ENCODE measurements at regions not wholly inside any gene's neighbourhood (a gene's known extent, or its start where the extent isn't known, plus 50 kb on each side); places are given as distances from the start of the nearest gene placed in this dataset.

DNA sequence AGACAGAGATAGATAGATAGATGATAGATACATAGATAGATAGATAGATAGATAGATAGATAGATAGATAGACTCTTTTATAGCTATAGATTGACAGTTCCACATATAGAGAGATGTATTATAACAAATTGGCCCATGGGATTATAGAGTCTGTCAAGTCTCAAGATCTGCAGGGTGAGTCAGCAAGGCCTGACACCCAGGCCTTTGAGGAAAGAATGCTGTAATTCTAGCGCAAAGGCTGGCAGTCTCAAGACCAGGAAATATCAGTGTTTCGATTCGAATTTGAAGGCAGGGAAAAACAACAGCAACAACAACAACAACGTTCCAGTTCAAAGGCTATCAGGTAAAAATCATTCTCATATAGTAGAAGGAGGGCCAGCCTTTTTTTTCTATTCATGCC, 339.2 kb upstream of the CDH9 start (continued):
- TF ChIP-seq RXRA (IDR thresholded peaks at IDR 0.05; ENCODE audit: insufficient read depth, low read depth, low read length): no peak

GRCh38 chr5:27353970-27354369, 315.6 kb upstream of the CDH9 start:
- H3K23ac ChIP-seq (ENCODE audit: insufficient read length): no peak overlapping the region
- H3K4me2 ChIP-seq (ENCODE audit: insufficient read depth in 1 of 2, low read depth in 2 of 2, low read length in 2 of 2): no peak overlapping the region
- ChIA-PET CTCF (ENCODE audit: partially characterized antibody) (no interaction called here), POLR2A (ENCODE audit: partially characterized antibody) (no interaction called here)
- WGBS, 2 experiments (ENCODE audit: extremely low coverage in 1 of 2, insufficient coverage in 1 of 2, insufficient read length in 1 of 2, insufficient replicate concordance in 2 of 2, low coverage in 1 of 2, low lambda C conversion rate in 2 of 2, missing lambda C conversion rate in 1 of 2): 92% methylated on average over 6 of the region's 6 CpGs; no CpG with 5 or more reads in 1 of the 2 experiments
- no peak overlapping the region for H3K18ac ChIP-seq (ENCODE audit: extremely low read depth, low read length)
- no peak overlapping the region for H2BK12ac ChIP-seq (ENCODE audit: low read depth, low read length)
- no peaks in the 10 kb centered on the region for H3K4me1 ChIP-seq (replicated peaks in 1 of 4; ENCODE audit: control insufficient read depth in 3 of 4, insufficient read depth in 4 of 4, low read length in 3 of 4)
- H3K9ac ChIP-seq (replicated peaks in 1 of 4; ENCODE audit: extremely low read depth in 1 of 4, low read depth in 3 of 4, low read length in 3 of 4): no peak overlapping the region
- H3K36me3 ChIP-seq (ENCODE audit: control insufficient read depth in 2 of 4, insufficient read depth in 4 of 4, low read length in 3 of 4): no peaks in the 10 kb centered on the region
- no peak for FAIRE-seq
- H3K27ac ChIP-seq (ENCODE audit: low read depth, low read length): no peak overlapping the region
- H2BK15ac ChIP-seq (ENCODE audit: low read length): no peak overlapping the region
- H4K5ac ChIP-seq (ENCODE audit: insufficient read length, low read depth, low read length): no peak overlapping the region
- TF ChIP-seq GTF2F1 (IDR thresholded peaks at IDR 0.05; ENCODE audit: borderline replicate concordance, low read depth, low read length) (no peak), ASH2L (IDR thresholded peaks at IDR 0.05; ENCODE audit: low read length) (no peak), CBX5 (IDR thresholded peaks at IDR 0.05; ENCODE audit: low read depth, low read length) (no peak), EGR1 (IDR thresholded peaks at IDR 0.05; ENCODE audit: borderline replicate concordance, low read depth, low read length) (no peak)
- TF ChIP-seq, protein P1, sequence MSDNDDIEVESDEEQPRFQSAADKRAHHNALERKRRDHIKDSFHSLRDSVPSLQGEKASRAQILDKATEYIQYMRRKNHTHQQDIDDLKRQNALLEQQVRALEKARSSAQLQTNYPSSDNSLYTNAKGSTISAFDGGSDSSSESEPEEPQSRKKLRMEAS (IDR thresholded peaks at IDR 0.05): no peak
- no peaks in the 10 kb centered on the region for H3K27me3 ChIP-seq (replicated peaks in 1 of 4; ENCODE audit: control insufficient read depth in 3 of 4, extremely low read depth in 1 of 4, insufficient read depth in 3 of 4, low read length in 3 of 4)
- no peaks in the 10 kb centered on the region for H3K79me1 ChIP-seq (ENCODE audit: low read depth, low read length)
- no peak overlapping the region for H2BK5ac ChIP-seq (ENCODE audit: low read depth, low read length)
- no peak overlapping the region for H3K14ac ChIP-seq (ENCODE audit: insufficient read length)
- no peak overlapping the region for H4K8ac ChIP-seq (ENCODE audit: extremely low read depth, insufficient read depth, low read length)
- H2AK5ac ChIP-seq (ENCODE audit: low read depth, low read length): no peak overlapping the region
- no peaks in the 10 kb centered on the region for H4K20me1 ChIP-seq (replicated peaks in 1 of 2; ENCODE audit: control insufficient read depth in 1 of 2, insufficient read depth in 2 of 2, low read length in 2 of 2)
- H3K9me3 ChIP-seq (ENCODE audit: insufficient read depth in 2 of 2, low read depth in 1 of 2, low read length in 1 of 2): no peaks in the 10 kb centered on the region
- no peak overlapping the region for H3K56ac ChIP-seq (replicated peaks; ENCODE audit: insufficient read length, low read depth, low read length)
- H3K23me2 ChIP-seq (ENCODE audit: low read depth, low read length): no peaks in the 10 kb centered on the region
- no peak overlapping the region for H2BK120ac ChIP-seq (replicated peaks; ENCODE audit: low read depth, low read length)
- no peak for DNase-seq (ENCODE audit: low read depth in 1 of 2, low spot score in 2 of 2)
- no peak overlapping the region for H2BK20ac ChIP-seq (ENCODE audit: low read length)
- no peaks in the 10 kb centered on the region for H3K79me2 ChIP-seq (ENCODE audit: control insufficient read depth in 1 of 2, insufficient read depth in 2 of 2, low read length in 2 of 2)
- H4K91ac ChIP-seq (replicated peaks; ENCODE audit: insufficient read length, low read length): no peak overlapping the region
- no peak overlapping the region for H2AFZ ChIP-seq (ENCODE audit: low read length)
- H3K4ac ChIP-seq (replicated peaks; ENCODE audit: insufficient read length, low read depth, low read length): no peak overlapping the region
- H3K4me3 ChIP-seq (ENCODE audit: extremely low read depth in 1 of 4, insufficient read depth in 2 of 4, low read depth in 3 of 4, low read length in 4 of 4): no peak overlapping the region

All from H1 (cell line).